ENCODE measurements at regions not wholly inside any gene's neighbourhood (a gene's known extent, or its start where the extent isn't known, plus 50 kb on each side); places are given as distances from the start of the nearest gene placed in this dataset.
"Not testable (repeated sequence)": the region's sequence is repeated elsewhere in the genome, so short reads cannot be mapped to it uniquely, and the experiment has no call there.

DNA sequence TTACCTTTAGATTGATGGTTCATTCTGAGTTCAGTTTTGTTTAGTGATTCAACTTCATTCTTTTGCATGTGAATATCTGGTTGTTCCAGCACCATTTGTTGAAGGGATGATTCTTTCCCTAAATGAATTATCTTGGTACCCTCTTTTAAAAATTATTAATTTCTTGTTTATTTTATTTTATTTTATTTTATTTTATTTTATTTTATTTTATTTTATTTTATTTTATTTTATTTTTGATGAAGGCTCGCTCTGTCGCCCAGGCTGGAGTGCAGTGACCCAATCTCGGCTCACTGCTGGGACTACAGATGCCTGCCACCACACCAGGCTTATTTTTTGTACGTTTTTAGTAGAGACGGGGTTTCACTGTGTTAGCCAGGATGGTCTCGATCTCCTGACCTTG lies 141.4 kb upstream of the S1PR3 start:
- not testable (repeated sequence) for DNase-seq

DNA sequence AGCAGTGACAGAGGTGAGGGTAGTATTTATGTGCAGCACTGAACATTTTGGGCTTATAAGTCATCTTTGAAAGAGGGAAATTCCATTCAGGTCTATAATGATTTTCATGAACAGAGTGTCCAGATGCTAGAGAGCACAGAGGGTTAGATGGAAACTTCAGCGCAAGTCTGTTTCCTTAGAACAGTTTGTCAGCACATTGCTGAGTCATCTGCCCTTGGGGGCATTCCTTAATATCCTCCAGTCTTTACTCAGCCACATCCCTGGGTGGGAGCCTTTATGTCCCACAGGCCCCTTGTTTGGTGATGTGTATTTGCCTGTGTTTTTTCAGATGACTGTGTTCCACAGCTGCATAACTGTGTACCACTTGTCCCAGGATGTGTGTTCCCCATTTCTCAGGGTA lies 138.5 kb upstream of the S1PR3 start:
- DNase-seq, result no peak

DNA sequence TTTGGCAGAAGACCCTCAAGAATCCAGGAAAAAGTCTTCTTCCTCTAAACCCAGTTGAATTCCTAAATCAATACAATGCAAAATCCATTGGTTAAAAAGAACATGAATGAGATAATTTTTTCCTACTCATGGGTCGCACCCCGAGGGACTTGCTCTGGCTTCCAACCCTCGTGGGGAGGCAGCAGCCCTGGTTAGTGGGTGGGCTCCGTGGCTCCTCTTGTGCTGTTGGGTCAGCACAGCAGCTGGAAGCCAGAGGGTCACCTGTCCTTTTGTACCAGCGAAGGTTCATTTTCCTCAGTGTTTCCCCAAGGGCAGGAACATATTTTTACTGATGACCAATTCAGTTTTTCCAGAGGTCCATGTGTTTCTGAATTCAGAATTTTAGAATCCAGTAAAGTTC lies 120.6 kb upstream of the S1PR3 start:
- no peak for DNase-seq

DNA sequence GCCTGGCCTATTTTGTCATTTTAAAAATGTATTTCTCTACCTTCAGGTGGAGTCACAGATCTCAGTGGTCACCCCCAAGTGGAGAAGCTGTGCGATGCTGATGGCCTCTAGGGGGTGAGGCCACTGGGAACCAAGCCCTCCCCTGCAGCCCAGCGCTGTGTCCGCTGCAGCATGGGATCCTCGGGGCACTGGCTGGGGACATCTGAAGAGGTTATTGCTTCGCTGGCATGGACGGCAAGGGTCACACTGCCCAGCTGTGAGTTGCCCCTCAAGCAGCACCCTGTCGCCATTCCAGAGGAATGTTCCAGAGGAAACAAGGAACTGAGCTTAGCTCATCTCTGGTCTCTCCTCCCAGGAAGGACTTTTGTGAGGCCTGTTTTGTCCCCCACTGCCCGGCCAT lies 119.6 kb upstream of the S1PR3 start:
- DNase-seq, result no peak

DNA sequence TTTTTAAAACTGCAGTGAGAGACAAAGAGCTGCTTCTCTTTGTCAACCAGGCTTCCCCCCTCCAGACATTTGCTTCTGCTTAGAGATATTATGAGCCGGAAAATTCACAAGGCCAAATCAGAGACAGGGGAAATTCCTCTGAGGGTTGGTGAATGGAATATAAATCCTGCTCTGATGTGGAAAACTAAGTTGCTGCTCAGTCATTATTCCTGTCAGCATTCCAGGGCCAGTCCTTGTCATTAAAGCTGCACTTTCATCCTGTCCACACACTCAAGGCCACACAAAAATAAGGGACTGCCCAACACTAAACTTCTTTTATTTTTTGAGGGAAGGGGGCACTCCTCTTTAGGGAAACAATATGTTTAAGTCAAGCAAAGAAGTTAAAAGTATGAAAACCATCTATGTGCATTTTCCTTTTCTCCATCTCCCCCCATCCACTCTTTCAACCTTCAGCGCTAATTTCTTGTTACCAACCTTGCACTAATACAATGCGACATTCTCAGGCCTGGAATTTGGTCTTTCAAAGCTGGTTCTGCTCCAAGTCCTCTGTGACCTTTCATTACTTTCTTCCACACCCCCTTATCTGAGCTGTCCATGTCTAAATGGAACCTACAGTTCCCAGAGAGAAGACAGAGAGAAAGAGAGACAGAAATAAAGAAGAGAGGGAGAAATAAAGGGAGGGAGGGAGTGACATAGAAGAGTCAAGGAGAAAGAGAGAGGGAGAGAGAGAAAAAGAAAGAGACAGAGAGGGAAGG lies 118.9 kb upstream of the S1PR3 start:
- no peak for DNase-seq

DNA sequence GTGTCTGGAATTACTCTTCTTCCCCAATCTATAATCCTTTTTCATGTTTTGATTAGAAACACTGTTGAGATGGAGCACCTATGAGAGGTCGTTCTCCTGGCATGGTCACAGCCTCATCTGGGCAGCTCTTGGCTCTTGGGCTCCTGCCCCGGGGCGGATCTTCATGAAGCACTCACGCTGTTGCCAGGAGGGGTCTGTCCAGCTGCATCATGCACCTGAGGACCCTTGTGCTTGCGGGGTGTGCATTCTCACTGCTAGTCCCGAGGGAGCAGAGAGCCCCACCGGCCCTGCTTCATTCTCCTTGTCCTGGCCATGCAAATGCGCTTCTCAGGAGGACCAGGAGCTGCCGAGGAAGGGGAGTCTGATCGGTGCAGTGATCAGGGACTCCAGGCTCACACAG lies 117.6 kb upstream of the S1PR3 start:
- no peak for DNase-seq

DNA sequence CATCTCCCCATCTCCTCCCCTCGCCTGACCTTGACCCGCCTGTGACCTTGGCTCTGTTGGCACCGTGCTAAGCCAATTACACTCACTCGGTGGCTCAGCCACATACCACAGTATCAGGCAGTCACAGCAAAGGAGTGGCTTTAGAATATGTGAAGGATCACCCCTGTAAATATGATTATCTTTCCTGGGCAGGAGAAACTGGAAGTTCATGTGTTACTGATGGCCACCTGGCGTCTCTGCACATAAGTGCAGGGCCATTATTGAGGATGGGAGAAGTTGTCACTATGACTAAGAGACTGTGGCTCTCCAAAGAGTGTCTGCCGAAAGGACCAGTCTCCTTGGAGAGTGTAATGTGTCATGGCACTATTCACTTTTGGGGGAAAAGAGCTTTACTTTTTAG lies 116.9 kb upstream of the S1PR3 start:
- peak in 1 of 51 donors; percentile 12 for DNase-seq

DNA sequence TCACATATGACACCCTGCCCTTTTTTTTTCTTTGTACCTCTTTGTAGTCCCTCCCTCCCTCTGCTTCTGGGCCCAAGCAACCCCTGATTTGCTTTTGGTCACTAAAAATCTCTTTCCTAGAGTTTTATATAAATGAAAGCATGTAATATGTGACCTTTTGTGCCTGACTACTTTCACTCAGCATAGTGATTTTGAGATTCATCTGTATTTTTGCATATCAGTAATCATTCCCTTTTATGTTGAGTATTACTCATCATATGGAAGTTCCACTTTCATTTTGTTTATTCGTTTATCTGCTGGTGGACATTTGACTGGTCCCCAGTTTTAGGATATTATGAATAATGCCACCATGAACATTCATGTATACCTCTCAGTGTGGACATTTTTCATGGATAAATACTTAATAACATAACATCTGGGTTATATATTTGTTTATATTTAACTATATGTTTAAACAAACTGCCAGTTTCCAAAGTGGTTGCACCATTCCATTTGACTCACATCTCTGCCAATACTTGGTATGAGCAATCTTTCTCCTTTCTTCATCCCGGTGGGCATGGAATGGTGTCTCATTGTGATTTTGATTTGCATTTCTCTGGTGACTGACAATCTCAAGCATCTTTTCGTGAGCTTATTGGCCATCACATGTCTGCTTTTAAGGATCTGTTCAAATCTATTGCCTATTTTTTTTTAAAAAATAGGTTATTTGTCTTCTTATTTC lies 115.7 kb upstream of the S1PR3 start:
- no peak for DNase-seq

DNA sequence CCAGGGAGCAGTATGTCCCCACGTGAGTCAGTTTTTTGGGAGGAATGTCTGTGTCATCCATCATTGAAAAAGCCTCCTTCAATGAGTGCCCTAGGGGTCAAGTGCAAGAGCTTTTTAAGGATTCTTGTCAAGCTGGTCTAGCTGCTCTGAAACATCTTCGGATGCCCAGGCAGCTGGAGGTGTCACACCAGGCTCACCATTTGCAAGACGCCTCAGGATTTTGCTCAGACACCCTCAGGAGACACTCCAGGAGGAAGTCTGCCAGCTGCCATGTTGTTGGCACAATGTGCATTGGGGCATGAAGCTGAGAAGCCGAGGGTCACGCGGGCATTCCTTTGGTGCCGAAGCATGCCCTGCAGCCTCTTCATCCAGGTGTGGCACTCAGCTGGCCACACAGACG lies 111.1 kb upstream of the S1PR3 start:
- DNase-seq, result no peak

DNA sequence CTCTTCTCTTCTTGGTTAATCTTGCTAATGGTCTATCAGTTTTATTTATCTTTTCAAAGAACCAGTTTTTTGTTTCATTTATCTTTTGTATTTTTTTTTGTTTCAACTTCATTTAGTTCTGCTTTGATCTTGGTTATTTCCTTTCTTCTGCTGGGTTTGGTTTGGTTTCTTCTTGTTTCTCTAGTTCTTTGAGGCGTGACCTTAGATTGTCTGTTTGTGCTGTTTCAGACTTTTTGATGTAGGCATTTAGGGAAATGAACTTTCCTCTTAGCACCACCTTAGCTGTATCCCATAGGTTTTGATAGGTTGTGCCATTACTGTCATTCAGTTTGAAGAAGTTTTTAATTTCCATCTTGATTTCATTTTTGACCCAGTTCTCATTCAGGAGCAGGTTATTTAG lies 107.0 kb upstream of the S1PR3 start:
- DNase-seq, result not testable (repeated sequence)

DNA sequence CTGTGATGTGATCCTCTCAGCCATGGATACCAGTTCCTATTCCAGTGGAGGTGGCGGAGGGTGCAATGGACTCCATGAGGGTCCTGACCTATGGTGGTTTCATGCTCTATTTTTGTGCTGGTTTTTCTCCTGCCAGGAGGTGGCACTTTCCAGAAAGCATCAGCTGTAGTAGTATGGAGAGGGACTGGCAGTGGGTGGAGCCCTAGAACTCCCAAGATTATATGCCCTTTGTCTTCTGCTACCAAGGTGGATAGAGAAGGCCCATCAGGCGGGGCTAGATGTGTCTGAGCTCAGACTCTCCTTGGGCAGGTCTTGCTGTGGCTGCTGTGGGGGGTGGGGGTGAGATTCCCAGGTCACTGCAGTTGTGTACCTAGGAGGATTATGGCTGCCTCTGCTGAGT lies 104.5 kb upstream of the S1PR3 start:
- not testable (repeated sequence) for DNase-seq

DNA sequence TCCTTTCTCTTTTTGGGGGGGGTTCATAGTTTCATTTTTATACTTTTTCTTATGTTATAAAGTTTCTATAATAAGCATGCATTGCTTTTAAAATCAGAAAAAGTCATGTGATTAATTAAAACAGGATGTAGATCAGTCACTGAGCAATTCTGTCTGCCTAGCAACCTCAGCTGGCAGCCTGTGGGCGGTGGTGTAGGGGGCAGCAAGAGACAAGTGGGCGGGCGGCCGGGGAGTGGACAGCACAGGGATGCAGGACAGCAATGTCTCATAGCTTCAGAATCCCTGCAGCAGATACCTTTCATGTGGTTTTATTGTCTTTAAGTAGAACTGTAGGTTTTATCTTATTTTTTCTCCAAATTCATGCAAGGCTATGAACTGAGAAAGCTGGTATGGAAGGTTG lies 101.9 kb upstream of the S1PR3 start:
- no peak for DNase-seq

DNA sequence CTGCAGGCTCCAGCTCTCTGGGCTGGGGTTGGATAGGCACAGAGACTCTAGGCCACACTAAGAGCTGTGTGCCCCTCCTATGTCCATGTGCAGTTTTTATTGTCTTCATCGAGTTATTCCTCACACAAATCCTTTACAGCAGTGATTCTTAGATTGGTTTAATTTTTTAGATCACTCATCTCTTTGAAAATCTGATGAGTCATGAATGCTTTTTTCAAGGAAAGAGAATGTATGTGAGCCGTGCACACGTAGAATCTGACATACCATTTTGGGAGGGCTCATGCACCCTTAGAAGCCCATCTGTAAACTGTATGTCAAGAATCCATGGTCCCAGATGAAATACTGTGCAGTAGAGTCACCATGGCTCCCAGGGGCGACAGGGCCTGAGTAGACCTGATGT lies 100.7 kb upstream of the S1PR3 start:
- DNase-seq, result no peak

DNA sequence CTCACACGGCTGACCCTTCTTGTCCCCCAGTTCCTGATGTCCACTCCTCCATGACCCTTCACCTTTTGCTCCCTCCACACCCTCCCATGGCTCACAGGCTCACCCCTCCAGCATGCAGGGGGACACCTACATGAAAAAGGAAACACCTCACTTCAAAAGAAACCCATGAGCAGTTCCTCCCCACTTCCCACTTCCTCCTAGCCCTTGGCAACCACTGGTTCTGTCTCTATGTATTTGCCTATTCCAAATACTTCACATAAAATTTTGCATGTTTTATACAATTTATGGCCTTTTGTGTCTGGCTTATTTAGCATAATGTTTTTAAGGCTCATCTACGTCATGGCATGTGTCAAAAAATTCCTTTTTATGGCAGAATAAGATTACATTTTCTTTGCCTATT lies 100.2 kb upstream of the S1PR3 start:
- DNase-seq, result no peak

DNA sequence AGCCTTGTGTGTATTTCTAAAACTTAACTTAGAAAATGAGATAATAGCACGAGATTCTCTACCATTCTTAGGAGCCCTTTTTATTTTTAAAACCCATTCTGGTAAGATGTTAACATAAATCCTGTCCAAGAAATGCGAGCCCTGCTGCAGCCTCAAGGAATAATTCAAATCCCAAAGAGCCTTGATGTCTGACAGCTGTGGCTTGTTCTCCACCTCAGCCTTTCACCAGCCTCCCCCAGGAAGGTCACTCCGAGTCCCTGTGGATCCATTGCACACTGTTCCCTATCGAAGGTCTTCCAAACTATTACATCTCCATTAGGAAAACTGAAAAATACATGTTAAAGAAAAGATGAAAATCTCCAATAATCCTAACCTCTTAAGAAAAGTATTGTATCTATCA lies 98.5 kb upstream of the S1PR3 start:
- no peak for DNase-seq

DNA sequence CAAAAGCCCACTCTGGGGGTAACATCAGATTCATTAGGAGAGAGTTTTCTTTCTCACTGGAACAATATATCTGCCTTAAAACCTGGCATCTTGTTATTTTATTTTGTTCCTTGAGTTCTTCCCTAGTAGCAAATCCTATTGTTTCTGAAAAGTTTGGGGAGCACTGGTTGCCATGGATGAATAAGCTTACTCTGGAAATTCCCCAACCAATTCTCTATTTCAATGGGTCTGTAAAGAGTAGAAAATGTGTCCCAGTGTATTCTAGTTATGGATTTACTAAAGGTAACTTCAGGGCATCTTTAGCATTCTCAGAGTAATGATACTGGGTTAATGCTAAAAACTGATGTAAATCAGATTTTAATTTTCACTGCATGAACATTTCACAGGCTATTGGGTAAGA lies 94.2 kb upstream of the S1PR3 start:
- DNase-seq, result no peak

DNA sequence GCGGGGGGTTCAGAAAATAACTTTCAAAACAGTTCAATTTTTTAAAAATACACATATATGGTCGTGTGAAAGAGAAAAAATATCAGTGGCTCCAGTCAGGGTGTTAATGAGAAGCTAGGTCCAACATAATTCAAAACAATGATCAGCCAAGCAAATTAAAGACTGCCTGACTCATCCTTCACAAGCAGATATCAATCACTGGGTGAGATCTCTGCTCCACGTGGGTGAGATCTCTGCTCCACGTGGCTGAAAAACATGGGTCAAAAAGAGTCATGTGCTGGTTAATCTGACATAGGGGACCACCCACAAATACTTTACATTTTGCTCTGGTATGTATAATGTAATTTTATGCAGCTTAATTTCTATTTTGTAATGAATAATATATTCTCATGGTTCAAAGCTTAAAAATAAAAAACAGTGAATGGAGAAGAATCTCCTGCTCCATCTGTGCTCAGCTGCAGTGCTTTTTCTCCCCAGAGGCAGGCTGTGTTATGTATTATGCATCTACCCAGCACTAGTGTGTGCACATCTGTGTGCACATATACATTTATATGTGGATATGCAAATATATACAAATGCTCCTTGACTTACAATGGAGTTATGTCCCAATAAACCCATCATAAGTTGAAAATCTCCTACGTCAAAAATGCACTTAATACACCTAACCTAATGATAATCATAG lies 93.1 kb upstream of the S1PR3 start:
- DNase-seq, result no peak

DNA sequence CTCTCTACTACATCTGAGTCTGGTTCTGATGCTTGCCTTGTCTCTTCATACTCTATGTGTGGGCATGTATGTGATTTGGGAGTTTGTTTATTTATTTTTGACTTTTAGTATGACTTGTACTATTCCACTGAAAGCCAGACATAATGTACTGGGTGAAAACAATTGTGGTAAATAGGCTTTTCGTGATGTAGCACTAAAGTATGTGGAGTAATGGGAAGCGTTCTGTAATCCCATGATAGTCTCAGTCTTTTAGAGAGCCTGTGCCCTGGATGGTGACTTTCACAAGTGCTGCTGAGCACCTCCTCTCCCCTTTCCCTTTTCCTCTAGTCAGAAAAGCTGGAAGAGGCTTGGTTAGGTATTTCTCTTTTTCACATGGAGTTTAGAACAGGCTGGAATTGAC lies 85.8 kb upstream of the S1PR3 start:
- no peak for DNase-seq

DNA sequence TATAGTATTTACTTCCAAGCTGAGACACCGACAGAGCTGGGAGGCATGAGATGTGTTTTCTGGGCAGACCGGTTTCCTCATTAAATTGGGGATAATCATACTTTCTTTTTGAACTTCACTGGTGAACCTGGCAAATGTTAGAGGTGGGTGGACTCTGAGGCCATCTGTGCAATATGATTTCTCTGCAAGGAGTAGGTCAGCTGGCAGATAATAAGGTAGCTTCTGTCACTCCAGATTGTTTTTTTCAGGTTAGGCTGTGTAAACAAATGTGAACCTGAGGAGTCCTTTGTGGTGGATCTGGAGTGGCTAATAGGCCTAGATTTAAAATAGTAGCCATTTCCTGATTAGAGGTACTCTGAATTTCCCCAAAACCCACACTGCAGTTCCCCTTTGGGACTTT lies 75.4 kb upstream of the S1PR3 start:
- DNase-seq, result no peak

DNA sequence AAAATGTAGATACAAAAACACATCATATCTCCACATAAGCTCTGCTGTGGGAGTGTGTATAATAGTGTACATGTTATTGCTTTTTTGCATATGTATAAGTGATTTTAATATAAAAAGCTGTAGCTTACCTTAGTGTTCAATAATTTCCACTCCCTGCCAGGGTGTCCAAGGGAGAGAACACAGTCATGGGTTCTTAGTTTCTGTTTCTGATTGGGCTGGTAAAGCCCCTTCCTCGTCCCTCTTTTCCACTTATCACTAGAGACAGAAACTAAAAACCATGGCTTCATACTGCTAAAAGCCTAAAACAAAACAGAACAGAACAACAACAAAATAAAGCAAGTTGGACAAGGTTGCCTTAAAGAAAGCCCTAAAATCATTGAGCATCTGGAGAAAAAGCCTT lies 74.4 kb upstream of the S1PR3 start:
- DNase-seq, result no peak

DNA sequence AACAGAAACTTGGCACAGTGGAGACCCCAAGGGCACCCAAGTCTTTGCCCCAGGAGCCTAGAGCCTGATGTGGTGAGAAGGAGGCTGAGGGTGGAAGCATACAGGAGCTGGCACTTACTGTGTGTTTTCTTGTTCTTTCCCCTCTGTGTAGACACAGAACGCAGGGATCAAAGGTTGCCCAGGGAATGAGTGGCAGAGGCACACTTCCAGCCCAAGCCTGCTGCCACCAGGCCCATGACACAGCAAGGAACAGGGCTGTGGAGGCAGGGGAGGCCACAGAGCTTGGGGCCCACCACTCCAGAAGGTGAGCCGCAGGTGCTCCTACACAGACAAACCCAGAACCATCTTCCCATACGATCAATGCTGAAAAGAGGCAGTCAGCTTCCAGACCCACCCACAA lies 73.9 kb upstream of the S1PR3 start:
- DNase-seq, result no peak

DNA sequence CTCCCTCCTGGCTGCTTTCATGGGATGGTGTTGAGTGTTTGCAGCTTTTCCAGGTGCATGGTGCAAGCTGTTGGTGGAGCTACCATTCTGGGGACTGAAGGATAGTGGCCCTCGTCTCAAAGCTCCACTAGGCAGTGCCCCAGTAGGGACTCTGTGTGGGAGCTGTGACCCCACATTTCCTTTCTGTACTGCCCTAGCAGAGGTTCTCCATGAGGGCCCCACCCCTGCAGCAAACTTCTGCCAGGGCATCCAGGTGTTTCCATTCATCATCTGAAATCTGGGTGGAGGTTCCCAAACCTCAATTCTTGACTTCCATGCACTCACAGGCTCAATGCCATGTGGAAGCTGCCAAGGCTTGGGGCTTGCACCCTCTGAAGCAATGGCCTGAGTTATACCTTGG lies 72.7 kb upstream of the S1PR3 start:
- not testable (repeated sequence) for DNase-seq

DNA sequence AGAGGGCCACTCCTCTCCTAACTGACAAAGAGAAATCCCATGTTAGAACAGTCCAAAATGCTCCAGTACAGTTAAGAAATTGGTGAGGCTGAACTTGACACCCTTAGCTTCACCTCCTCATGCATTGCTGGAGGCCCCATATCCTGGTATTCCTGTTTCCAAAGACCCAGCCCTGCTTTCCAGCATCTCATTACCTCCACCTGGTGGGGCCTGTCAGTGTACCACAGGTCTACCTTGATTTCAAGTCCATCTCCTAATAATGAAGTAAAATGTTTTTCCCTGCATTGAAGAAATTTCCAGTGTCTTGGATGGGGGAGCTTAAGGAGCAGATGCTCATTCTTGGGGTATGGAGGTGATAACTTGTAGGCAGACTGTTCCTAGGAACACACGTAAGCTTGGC lies 70.6 kb upstream of the S1PR3 start:
- DNase-seq, result no peak

Data from hypothalamus (tissue), 51 donors.